ENCODE measurements at regions not wholly inside any gene's neighbourhood (a gene's known extent, or its start where the extent isn't known, plus 50 kb on each side); places are given as distances from the start of the nearest gene placed in this dataset.

GRCh38 chr3:163039636-163040035 lies 1543.0 kb downstream of the OTOL1 start:
- Mint-ChIP-seq H3K27ac (no peak overlapping the region), H3K27me3 (ENCODE audit: low read depth) (no peaks in the 10 kb centered on the region), H3K4me3 (no peak overlapping the region), H3K9me3 (peaks cover 2% of the 10 kb centered on the region), H3K4me1 (ENCODE audit: low read depth) (no peaks in the 10 kb centered on the region), H3K36me3 (ENCODE audit: low read depth) (no peaks in the 10 kb centered on the region)
- intact Hi-C loops (cut with micrococcal nuclease), result loop anchor here (1.0 kb wide), 1 partner anchor 24 kb away; no protein-coding TSS in a partner anchor
- no peak for DNase-seq
- CTCF ChIA-PET, result no interaction called here

GRCh38 chr3:163043074-163043473 lies 1546.5 kb downstream of the OTOL1 start:
- no peak overlapping the region for H3K27ac Mint-ChIP-seq
- H3K4me1 Mint-ChIP-seq (ENCODE audit: low read depth), result no peaks in the 10 kb centered on the region
- CTCF ChIA-PET, result interaction anchor here (0.9 kb wide), 1 partner anchor 13 kb away, joined by 5 read pairs; no protein-coding TSS in a partner anchor
- H3K9me3 Mint-ChIP-seq, result peaks cover 2% of the 10 kb centered on the region
- no peaks in the 10 kb centered on the region for H3K36me3 Mint-ChIP-seq (ENCODE audit: low read depth)
- no peaks in the 10 kb centered on the region for H3K27me3 Mint-ChIP-seq (ENCODE audit: low read depth)
- intact Hi-C loops (cut with micrococcal nuclease), result no loop called here
- no peak for DNase-seq
- H3K4me3 Mint-ChIP-seq, result no peak overlapping the region

- Mint-ChIP-seq H3K4me1 (ENCODE audit: low read depth) (no peaks in the 10 kb centered on the region), H3K27ac (no peak overlapping the region), H3K4me3 (no peak overlapping the region), H3K27me3 (ENCODE audit: low read depth) (no peaks in the 10 kb centered on the region), H3K9me3 (peaks cover 2% of the 10 kb centered on the region), H3K36me3 (ENCODE audit: low read depth) (no peaks in the 10 kb centered on the region)
- DNase-seq, result no peak
- CTCF ChIA-PET, result no interaction called here
- intact Hi-C loops (cut with micrococcal nuclease), result no loop called here
Observed at GRCh38 chr3:163045945-163046344, 1549.3 kb downstream of the OTOL1 start.

GRCh38 chr3:163048881-163049280 lies 1552.3 kb downstream of the OTOL1 start:
- no peaks in the 10 kb centered on the region for H3K36me3 Mint-ChIP-seq (ENCODE audit: low read depth)

GRCh38 chr3:163056874-163057497 lies 1560.4 kb downstream of the OTOL1 start:
- DNase-seq, result peak; percentile 46
- Mint-ChIP-seq H3K36me3 (ENCODE audit: low read depth) (no peaks in the 10 kb centered on the region), H3K4me1 (ENCODE audit: low read depth) (no peaks in the 10 kb centered on the region), H3K27me3 (ENCODE audit: low read depth) (no peaks in the 10 kb centered on the region), H3K4me3 (no peak overlapping the region), H3K9me3 (no peaks in the 10 kb centered on the region), H3K27ac (no peak overlapping the region)
- intact Hi-C loops (cut with micrococcal nuclease), result loop anchor here (10.0 kb wide), 1 partner anchor 1202 kb away; no protein-coding TSS in a partner anchor
- CTCF ChIA-PET, result interaction anchor here (0.6 to 1.6 kb wide), 4 partner anchors 14 to 488 kb away, joined by 3 to 5 read pairs (median 4); no protein-coding TSS in a partner anchor

More at GRCh38 chr3:163048881-163049280, 1552.3 kb downstream of the OTOL1 start:
- Mint-ChIP-seq H3K4me3 (no peak overlapping the region), H3K9me3 (peaks cover 2% of the 10 kb centered on the region), H3K27ac (no peak overlapping the region), H3K27me3 (ENCODE audit: low read depth) (no peaks in the 10 kb centered on the region), H3K4me1 (ENCODE audit: low read depth) (no peaks in the 10 kb centered on the region)
- intact Hi-C loops (cut with micrococcal nuclease), result no loop called here
- DNase-seq, result no peak
- CTCF ChIA-PET, result no interaction called here

GRCh38 chr3:163058031-163058854 lies 1561.6 kb downstream of the OTOL1 start:
- no peaks in the 10 kb centered on the region for H3K36me3 Mint-ChIP-seq (ENCODE audit: low read depth)
- no peaks in the 10 kb centered on the region for H3K27me3 Mint-ChIP-seq (ENCODE audit: low read depth)
- H3K4me3 Mint-ChIP-seq, result no peak overlapping the region
- intact Hi-C loops (cut with micrococcal nuclease), result loop anchor here (10.0 kb wide), 1 partner anchor 1203 kb away; no protein-coding TSS in a partner anchor
- no peaks in the 10 kb centered on the region for H3K4me1 Mint-ChIP-seq (ENCODE audit: low read depth)
- CTCF ChIA-PET, result no interaction called here
- H3K27ac Mint-ChIP-seq, result no peak overlapping the region
- DNase-seq, result no peak
- no peaks in the 10 kb centered on the region for H3K9me3 Mint-ChIP-seq

- no peak overlapping the region for H3K4me3 Mint-ChIP-seq
- H3K27me3 Mint-ChIP-seq (ENCODE audit: low read depth), result no peaks in the 10 kb centered on the region
- no peak for DNase-seq
- H3K4me1 Mint-ChIP-seq (ENCODE audit: low read depth), result no peaks in the 10 kb centered on the region
- CTCF ChIA-PET, result interaction anchor here (1.9 kb wide), 1 partner anchor 15 kb away, joined by 4 read pairs; no protein-coding TSS in a partner anchor
- intact Hi-C loops (cut with micrococcal nuclease), result no loop called here
- peaks cover 6% of the 10 kb centered on the region for H3K9me3 Mint-ChIP-seq
- H3K27ac Mint-ChIP-seq, result no peak overlapping the region
- no peaks in the 10 kb centered on the region for H3K36me3 Mint-ChIP-seq (ENCODE audit: low read depth)
Observed at GRCh38 chr3:163071713-163072112, 1575.1 kb downstream of the OTOL1 start.
